ENCODE measurements at regions not wholly inside any gene's neighbourhood (a gene's known extent, or its start where the extent isn't known, plus 50 kb on each side); places are given as distances from the start of the nearest gene placed in this dataset.

GRCh38 chr6:163820171-163820570, 405.7 kb downstream of the QKI start:
- DNase-seq, result no peak

- no peak for DNase-seq
Observed at GRCh38 chr6:163818719-163819118, 404.2 kb downstream of the QKI start.

GRCh38 chr6:163816441-163816840, 401.9 kb downstream of the QKI start:
- DNase-seq, result no peak

GRCh38 chr6:163815796-163816195, 401.3 kb downstream of the QKI start:
- DNase-seq, result no peak

- DNase-seq, result no peak
Observed at GRCh38 chr6:163814494-163815364, 400.2 kb downstream of the QKI start.

- no peak for DNase-seq
Observed at GRCh38 chr6:163813979-163814493, 399.5 kb downstream of the QKI start.

GRCh38 chr6:163811317-163811716, 396.8 kb downstream of the QKI start:
- DNase-seq, result no peak

- DNase-seq, result no peak
Observed at GRCh38 chr6:163809364-163809763, 394.8 kb downstream of the QKI start.

- no peak for DNase-seq
Observed at GRCh38 chr6:163808871-163809270, 394.4 kb downstream of the QKI start.

- DNase-seq, result no peak
Observed at GRCh38 chr6:163808231-163808630, 393.7 kb downstream of the QKI start.

- DNase-seq, result no peak
Observed at GRCh38 chr6:163806755-163807499, 392.4 kb downstream of the QKI start.

GRCh38 chr6:163804991-163805390, 390.5 kb downstream of the QKI start:
- DNase-seq, result no peak

- no peak for DNase-seq
Observed at GRCh38 chr6:163802267-163802666, 387.7 kb downstream of the QKI start.

- DNase-seq, result no peak
Observed at GRCh38 chr6:163797296-163797845, 382.9 kb downstream of the QKI start.

- DNase-seq, result no peak
Observed at GRCh38 chr6:163793011-163793983, 378.8 kb downstream of the QKI start.

- DNase-seq, result no peak
Observed at GRCh38 chr6:163790266-163790840, 375.8 kb downstream of the QKI start.

GRCh38 chr6:163789199-163789810, 374.8 kb downstream of the QKI start:
- no peak for DNase-seq

GRCh38 chr6:163786995-163787671, 372.6 kb downstream of the QKI start:
- DNase-seq, result no peak

GRCh38 chr6:163782436-163783003, 368.0 kb downstream of the QKI start:
- no peak for DNase-seq

GRCh38 chr6:163780994-163781393, 366.5 kb downstream of the QKI start:
- peak in 1 of 2 donors; percentile 16 for DNase-seq
